ENCODE measurements at regions not wholly inside any gene's neighbourhood (a gene's known extent, or its start where the extent isn't known, plus 50 kb on each side); places are given as distances from the start of the nearest gene placed in this dataset.

DNA sequence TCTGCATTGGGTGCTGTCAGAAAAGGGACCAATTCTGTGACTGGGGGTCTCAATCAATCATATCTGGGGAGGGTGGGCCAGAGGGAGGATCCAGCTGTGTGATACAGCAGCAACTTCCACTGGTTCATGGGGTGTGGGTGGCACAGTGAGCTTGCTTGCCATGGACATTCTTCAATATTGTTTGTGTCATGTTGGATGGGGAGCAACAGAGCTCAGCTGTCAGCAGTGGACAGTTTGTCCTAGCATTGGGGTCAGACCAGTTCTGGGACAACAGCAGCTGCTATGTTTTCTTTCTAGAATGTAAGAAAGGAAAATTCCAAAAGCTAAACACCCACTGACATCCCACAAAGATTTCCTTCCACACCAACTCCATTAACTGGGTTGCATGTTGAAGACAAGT, 221.9 kb upstream of the CDH4 start:
- no peak for TF ChIP-seq POLR2AphosphoS5 (IDR thresholded peaks at IDR 0.05; ENCODE audit: low read depth, low read length)
- TF ChIP-seq TAF1 (IDR thresholded peaks at IDR 0.05; ENCODE audit: borderline replicate concordance, low read depth, low read length), result no peak
- TF ChIP-seq, protein P1, sequence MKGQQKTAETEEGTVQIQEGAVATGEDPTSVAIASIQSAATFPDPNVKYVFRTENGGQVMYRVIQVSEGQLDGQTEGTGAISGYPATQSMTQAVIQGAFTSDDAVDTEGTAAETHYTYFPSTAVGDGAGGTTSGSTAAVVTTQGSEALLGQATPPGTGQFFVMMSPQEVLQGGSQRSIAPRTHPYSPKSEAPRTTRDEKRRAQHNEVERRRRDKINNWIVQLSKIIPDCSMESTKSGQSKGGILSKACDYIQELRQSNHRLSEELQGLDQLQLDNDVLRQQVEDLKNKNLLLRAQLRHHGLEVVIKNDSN (IDR thresholded peaks at IDR 0.05; ENCODE audit: borderline replicate concordance, low read depth), result no peak
- no peak for TF ChIP-seq GABPA (IDR thresholded peaks at IDR 0.05; ENCODE audit: low read depth)
- Histone ChIP-seq H3K27me3 (ENCODE audit: insufficient read depth) (no peaks in the 10 kb centered on the region), H3K27ac (ENCODE audit: low read depth in 2 of 2, low read length in 1 of 2) (no peak overlapping the region), H3F3A (replicated peaks; ENCODE audit: insufficient read depth) (no peaks in the 10 kb centered on the region), H3K79me2 (ENCODE audit: insufficient read depth) (no peaks in the 10 kb centered on the region), H3K4me2 (no peak overlapping the region), H4K20me1 (ENCODE audit: insufficient read depth) (no peaks in the 10 kb centered on the region), H3K4me3 (ENCODE audit: low read depth in 2 of 2, low read length in 1 of 2) (no peak overlapping the region), H3K9me3 (no peaks in the 10 kb centered on the region), H3K9ac (no peak overlapping the region), H3K36me3 (replicated peaks in 1 of 2; ENCODE audit: control insufficient read depth in 1 of 2, insufficient read depth in 2 of 2, low read length in 1 of 2) (no peaks in the 10 kb centered on the region), H2AFZ (ENCODE audit: low read depth) (no peak overlapping the region), H3K4me1 (ENCODE audit: control insufficient read depth in 1 of 2, insufficient read depth in 2 of 2, low read depth in 1 of 2, low read length in 1 of 2) (no peaks in the 10 kb centered on the region), H3K9me2 (no peaks in the 10 kb centered on the region)
- POLR2A ChIA-PET, result no interaction called here
- DNase-seq, result no peak
- CTCF ChIA-PET, result no interaction called here

DNA sequence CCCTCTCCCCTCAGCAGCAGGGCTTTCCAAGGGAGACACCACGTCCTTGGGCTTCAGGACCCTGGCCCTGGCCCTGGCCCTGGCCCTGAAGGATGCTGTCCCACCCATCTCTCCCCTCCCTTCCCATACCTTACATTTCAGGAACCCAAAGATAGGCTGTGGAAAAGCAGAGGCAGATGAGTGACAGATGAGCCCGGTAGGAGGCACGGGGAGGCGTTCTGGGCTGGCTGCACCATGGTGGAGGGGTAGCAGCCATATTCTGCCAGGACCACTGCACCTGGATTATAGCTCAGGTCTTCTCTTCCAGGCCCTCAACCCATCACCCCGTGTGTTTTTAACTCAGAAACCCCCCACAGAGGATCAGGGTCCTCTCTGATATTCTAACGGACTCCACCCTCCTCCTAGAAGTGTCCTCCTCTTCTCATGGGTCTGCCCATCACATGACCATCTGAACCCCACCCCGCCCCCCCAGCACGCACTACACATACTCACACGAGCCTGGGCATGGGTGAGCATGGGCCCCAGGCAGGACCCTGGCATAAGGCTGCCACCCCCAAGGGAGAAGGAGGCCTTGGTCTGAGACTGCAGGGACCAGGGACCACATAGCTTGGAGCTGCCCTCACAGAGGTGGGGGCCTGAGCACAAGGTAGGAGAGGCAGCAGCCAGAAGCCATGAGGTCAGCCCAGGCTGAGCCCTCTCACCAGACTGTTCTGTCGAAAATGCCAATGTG, 220.8 kb upstream of the CDH4 start:
- no peaks in the 10 kb centered on the region for H3F3A ChIP-seq (replicated peaks; ENCODE audit: insufficient read depth)
- TF ChIP-seq, protein P2, sequence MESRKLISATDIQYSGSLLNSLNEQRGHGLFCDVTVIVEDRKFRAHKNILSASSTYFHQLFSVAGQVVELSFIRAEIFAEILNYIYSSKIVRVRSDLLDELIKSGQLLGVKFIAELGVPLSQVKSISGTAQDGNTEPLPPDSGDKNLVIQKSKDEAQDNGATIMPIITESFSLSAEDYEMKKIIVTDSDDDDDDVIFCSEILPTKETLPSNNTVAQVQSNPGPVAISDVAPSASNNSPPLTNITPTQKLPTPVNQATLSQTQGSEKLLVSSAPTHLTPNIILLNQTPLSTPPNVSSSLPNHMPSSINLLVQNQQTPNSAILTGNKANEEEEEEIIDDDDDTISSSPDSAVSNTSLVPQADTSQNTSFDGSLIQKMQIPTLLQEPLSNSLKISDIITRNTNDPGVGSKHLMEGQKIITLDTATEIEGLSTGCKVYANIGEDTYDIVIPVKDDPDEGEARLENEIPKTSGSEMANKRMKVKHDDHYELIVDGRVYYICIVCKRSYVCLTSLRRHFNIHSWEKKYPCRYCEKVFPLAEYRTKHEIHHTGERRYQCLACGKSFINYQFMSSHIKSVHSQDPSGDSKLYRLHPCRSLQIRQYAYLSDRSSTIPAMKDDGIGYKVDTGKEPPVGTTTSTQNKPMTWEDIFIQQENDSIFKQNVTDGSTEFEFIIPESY (IDR thresholded peaks at IDR 0.05; ENCODE audit: borderline replicate concordance, low read depth), result no peak
- TF ChIP-seq MXI1 (IDR thresholded peaks at IDR 0.05; ENCODE audit: low read depth, low read length) (no peak), RCOR1 (IDR thresholded peaks at IDR 0.05; ENCODE audit: low read length) (no peak), FOSL2 (IDR thresholded peaks at IDR 0.05; ENCODE audit: borderline replicate concordance, low read depth) (no peak), SIN3A (IDR thresholded peaks at IDR 0.05; ENCODE audit: borderline replicate concordance, low read depth, low read length) (no peak), GABPA (IDR thresholded peaks at IDR 0.05; ENCODE audit: low read depth) (no peak), FOXJ3 (CRISPR knock-in tag; IDR thresholded peaks at IDR 0.05) (no peak), RFX5 (IDR thresholded peaks at IDR 0.05; ENCODE audit: low read length) (no peak), NRF1 (IDR thresholded peaks at IDR 0.05; ENCODE audit: low read depth, low read length) (no peak), SMC3 (IDR thresholded peaks at IDR 0.05; ENCODE audit: low read depth, low read length) (no peak)
- TF ChIP-seq, protein P3, sequence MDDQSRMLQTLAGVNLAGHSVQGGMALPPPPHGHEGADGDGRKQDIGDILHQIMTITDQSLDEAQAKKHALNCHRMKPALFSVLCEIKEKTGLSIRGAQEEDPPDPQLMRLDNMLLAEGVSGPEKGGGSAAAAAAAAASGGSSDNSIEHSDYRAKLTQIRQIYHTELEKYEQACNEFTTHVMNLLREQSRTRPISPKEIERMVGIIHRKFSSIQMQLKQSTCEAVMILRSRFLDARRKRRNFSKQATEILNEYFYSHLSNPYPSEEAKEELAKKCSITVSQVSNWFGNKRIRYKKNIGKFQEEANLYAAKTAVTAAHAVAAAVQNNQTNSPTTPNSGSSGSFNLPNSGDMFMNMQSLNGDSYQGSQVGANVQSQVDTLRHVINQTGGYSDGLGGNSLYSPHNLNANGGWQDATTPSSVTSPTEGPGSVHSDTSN (IDR thresholded peaks at IDR 0.05), result no peak
- TF ChIP-seq, protein P1 (IDR thresholded peaks at IDR 0.05; ENCODE audit: borderline replicate concordance, low read depth), result no peak
- TF ChIP-seq, protein P4, sequence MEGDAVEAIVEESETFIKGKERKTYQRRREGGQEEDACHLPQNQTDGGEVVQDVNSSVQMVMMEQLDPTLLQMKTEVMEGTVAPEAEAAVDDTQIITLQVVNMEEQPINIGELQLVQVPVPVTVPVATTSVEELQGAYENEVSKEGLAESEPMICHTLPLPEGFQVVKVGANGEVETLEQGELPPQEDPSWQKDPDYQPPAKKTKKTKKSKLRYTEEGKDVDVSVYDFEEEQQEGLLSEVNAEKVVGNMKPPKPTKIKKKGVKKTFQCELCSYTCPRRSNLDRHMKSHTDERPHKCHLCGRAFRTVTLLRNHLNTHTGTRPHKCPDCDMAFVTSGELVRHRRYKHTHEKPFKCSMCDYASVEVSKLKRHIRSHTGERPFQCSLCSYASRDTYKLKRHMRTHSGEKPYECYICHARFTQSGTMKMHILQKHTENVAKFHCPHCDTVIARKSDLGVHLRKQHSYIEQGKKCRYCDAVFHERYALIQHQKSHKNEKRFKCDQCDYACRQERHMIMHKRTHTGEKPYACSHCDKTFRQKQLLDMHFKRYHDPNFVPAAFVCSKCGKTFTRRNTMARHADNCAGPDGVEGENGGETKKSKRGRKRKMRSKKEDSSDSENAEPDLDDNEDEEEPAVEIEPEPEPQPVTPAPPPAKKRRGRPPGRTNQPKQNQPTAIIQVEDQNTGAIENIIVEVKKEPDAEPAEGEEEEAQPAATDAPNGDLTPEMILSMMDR (IDR thresholded peaks at IDR 0.05), result no peak
- no peaks in the 10 kb centered on the region for H3K9me3 ChIP-seq
- WGBS (ENCODE audit: low lambda C conversion rate), result 7% methylated on average over 10 of the region's 10 CpGs
- no peak overlapping the region for H3K4me3 ChIP-seq (ENCODE audit: low read depth in 2 of 2, low read length in 1 of 2)
- no peak overlapping the region for H3K4me2 ChIP-seq
- H3K9me2 ChIP-seq, result no peaks in the 10 kb centered on the region
- no peaks in the 10 kb centered on the region for H4K20me1 ChIP-seq (ENCODE audit: insufficient read depth)
- no peaks in the 10 kb centered on the region for H3K4me1 ChIP-seq (ENCODE audit: control insufficient read depth in 1 of 2, insufficient read depth in 2 of 2, low read depth in 1 of 2, low read length in 1 of 2)
- H3K36me3 ChIP-seq (replicated peaks in 1 of 2; ENCODE audit: control insufficient read depth in 1 of 2, insufficient read depth in 2 of 2, low read length in 1 of 2), result no peaks in the 10 kb centered on the region
- H3K27ac ChIP-seq (ENCODE audit: low read depth in 2 of 2, low read length in 1 of 2), result no peak overlapping the region
- DNase-seq, result no peak
- H3K79me2 ChIP-seq (ENCODE audit: insufficient read depth), result no peaks in the 10 kb centered on the region
- H2AFZ ChIP-seq (ENCODE audit: low read depth), result no peak overlapping the region
- POLR2A ChIA-PET, result no interaction called here
- CTCF ChIA-PET, result no interaction called here
- no peaks in the 10 kb centered on the region for H3K27me3 ChIP-seq (ENCODE audit: insufficient read depth)
- H3K9ac ChIP-seq, result no peak overlapping the region

Measured in SK-N-SH (cell line).